Esophagus muscularis mucosa (tissue), 4 donors: ENCODE measurements at regions not wholly inside any gene's neighbourhood (a gene's known extent, or its start where the extent isn't known, plus 50 kb on each side); places are given as distances from the start of the nearest gene placed in this dataset.

Experiments
- EP300 ChIP-seq: sonication (generic); formaldehyde crosslinking; IDR thresholded peaks from one replicate; pipeline ENCODE4 v1.6.1; 2017; ENCODE audit warnings: antibody characterized with exemption
- POLR2A ChIP-seq: fragments of 450-650 bp; IDR thresholded peaks from one replicate; pipeline ENCODE4 v1.6.1; 2017; ENCODE audit warnings: antibody characterized with exemption, moderate library complexity, mild to moderate bottlenecking, low read depth
- POLR2AphosphoS5 ChIP-seq, 2 donors: sonication (generic); formaldehyde crosslinking; IDR thresholded peaks; one replicate each; pipeline ENCODE4 v1.6.1; 2017; ENCODE audit warnings: antibody characterized with exemption in 2 of 2
- TF ChIP-seq, protein P1 (sequence below), 3 experiments: fragments of 200-600 bp in 2 of 3; fragments of 450-650 bp in 1 of 3; sonication (generic) in 2 of 3; IDR thresholded peaks; one replicate each; pipeline ENCODE4 v1.5.1; 2017 to 2019; ENCODE audit warnings: antibody characterized with exemption in 3 of 3, mild to moderate bottlenecking in 2 of 3, moderate library complexity in 1 of 3

- TF ChIP-seq POLR2AphosphoS5 (IDR thresholded peaks at IDR 0.05) (no peak), POLR2A (no peak), EP300 (no peak)
- TF ChIP-seq, protein P1, sequence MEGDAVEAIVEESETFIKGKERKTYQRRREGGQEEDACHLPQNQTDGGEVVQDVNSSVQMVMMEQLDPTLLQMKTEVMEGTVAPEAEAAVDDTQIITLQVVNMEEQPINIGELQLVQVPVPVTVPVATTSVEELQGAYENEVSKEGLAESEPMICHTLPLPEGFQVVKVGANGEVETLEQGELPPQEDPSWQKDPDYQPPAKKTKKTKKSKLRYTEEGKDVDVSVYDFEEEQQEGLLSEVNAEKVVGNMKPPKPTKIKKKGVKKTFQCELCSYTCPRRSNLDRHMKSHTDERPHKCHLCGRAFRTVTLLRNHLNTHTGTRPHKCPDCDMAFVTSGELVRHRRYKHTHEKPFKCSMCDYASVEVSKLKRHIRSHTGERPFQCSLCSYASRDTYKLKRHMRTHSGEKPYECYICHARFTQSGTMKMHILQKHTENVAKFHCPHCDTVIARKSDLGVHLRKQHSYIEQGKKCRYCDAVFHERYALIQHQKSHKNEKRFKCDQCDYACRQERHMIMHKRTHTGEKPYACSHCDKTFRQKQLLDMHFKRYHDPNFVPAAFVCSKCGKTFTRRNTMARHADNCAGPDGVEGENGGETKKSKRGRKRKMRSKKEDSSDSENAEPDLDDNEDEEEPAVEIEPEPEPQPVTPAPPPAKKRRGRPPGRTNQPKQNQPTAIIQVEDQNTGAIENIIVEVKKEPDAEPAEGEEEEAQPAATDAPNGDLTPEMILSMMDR (IDR thresholded peaks at IDR 0.05): no peak
Measured at GRCh38 chr18:67577386-67577785, 60.9 kb upstream of the DSEL start.
